HFF-Myc (cell line): ENCODE measurements at regions not wholly inside any gene's neighbourhood (a gene's known extent, or its start where the extent isn't known, plus 50 kb on each side); places are given as distances from the start of the nearest gene placed in this dataset.

Source experiments
- DNase-seq: peaks from one replicate; pipeline ENCODE4 v3.0.0-alpha.2; 2011; ENCODE audit warnings: low read depth; ENCODE audit errors: extremely low read depth
- H3K4me3 ChIP-seq: replicated peaks from 2 replicates; pipeline ENCODE4 v1.5.1; 2011; ENCODE audit warnings: low read depth, mild to moderate bottlenecking, control low read depth, low read length
- CTCF ChIP-seq: IDR thresholded peaks from 2 replicates; pipeline ENCODE4 v1.5.1; 2012; ENCODE audit warnings: mild to moderate bottlenecking, low read depth, low read length, control low read depth; ENCODE audit errors: missing control alignments

DNA sequence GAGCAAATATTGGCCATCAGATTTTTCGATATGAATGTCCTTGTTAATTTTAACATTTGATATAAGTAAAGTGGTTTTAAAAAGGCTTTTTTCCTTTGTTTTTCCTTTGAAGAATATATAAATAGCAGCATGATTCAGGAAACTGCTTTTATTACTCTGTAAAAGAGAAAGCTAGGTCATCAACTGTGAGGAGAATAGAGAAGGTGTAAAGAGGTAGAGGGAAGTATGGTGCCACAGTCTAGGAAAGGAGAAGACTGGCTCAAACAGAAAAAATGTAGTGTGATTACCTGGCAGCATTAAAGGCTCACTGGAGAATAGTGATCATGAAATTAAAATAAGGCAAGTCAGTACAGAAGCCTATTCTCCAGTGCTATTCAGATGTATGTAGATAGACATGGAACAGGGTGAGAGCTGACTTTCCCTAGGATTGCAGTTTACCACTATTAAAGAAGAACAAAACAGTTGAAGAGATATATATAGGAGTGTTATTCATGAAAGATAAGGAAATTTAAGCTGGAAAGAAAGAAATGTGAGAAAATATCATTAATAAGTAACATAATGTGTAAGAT lies 1115.9 kb upstream of the PCDH9 start:
- no peak for TF ChIP-seq CTCF
- H3K4me3 ChIP-seq = no peak overlapping the region
- DNase-seq = no peak

DNA sequence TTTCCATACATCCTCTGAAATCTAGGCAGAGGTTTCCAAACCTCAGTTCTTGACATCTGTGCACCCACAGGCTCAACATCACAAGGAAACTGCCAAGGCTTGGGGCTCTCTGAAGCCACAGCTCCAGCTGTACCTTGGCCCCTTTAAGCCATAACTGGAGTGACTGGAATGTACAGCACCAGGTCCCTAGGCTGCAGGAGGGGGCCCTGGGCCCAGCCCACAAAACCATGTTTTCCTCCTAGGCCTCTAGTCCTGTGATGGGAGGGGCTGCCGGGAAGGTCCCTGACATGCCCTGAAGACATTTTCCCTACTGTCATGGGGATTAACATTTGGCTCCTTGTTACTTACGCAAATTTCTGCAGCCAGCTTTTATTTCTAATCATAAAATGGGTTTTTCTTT lies 1093.0 kb upstream of the PCDH9 start:
- no peak overlapping the region for H3K4me3 ChIP-seq
- DNase-seq = no peak
- no peak for TF ChIP-seq CTCF

DNA sequence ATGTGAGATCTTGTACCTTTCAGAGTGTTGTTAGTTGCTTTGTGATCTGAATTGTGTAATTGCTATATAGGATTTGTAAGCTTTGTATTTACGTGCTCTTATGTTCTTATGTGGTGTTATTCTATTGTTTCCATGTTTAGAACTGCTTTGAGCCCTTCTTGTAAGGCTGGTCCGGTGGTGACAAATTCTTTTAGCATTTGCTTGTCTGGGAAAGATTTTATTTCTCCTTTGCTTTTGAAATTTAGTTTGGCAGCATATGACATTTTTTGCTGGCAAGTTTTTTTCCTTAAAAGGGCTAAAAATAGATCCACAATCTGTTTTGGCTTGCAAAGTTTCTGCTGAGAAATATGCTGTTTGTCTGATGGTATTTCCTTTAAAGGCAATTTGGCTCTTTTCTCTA lies 1089.2 kb upstream of the PCDH9 start:
- H3K4me3 ChIP-seq = no peak overlapping the region
- DNase-seq = no peak
- no peak for TF ChIP-seq CTCF

DNA sequence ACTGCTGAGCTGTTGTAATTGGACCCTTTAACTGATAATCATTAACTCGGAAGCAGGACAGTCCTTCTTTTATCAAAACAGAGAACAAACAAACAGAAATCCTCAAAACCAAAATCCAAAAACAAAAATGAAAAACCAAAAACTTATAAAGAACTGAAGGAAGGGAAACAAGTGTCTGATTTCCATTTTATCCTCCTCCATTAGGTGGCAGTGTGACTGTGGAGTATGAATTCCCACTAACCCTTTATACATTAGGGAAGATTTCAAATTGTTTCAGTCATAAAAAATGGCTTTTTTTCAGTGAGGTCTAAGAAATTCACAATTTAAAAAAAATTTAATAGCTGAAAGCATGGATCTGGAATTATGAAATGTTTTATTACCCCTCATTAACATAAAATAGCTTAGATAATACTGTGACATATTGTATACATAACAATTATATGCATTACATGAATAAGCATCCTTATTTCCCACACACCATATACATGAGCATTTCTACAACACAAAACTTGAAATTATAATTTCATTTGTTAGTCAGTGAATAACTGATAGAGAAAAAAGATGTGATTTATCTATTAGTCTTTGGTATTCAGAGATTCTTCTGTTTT lies 1074.3 kb upstream of the PCDH9 start:
- TF ChIP-seq CTCF = peak; percentile 12
- no peak overlapping the region for H3K4me3 ChIP-seq
- no peak for DNase-seq

DNA sequence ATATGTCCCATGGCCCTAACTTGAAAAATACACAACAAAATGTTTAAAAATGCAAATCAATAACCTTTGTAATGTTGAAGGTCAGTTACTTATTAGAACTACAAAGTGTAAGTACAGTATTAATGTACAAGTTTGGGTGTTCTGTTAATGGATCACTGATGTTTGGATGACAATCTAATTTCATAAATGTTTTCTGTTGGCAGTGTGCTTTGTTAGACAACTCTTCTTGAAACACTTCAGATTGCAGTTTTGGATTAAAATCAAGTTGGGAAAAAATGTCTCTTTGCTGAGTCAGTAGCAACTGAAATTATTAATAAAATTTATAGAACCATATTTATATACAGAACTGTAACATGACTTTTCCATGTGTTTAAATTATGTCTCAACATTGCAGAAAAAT lies 1063.5 kb upstream of the PCDH9 start:
- no peak for TF ChIP-seq CTCF
- no peak for DNase-seq
- H3K4me3 ChIP-seq = no peak overlapping the region

DNA sequence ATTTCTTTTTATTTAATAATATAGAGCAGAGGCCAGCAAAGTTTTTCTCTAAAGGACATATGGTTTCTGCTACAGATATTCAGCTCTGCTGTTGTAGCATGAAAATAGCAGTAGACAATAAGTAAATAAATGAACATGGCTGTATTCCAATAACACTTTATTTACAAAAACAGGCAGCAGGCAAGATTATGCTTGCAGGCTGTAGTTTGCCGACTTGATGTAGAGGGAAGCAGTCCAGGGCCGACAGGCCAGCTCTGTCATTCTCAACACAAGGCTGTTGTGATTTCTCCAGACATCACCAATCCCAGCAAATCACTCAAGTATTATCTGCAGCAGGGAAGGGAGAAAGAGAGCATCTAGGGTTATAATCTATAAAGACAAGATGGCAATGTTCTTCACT lies 1062.5 kb upstream of the PCDH9 start:
- DNase-seq = no peak
- TF ChIP-seq CTCF = no peak

GRCh38 chr13:68291595-68291994 lies 1061.5 kb upstream of the PCDH9 start:
- H3K4me3 ChIP-seq = no peak overlapping the region
- no peak for DNase-seq
- TF ChIP-seq CTCF = no peak

More for the DNA sequence above, 1062.5 kb upstream of the PCDH9 start:
- no peak overlapping the region for H3K4me3 ChIP-seq
